Psoas muscle (tissue), 7 donors: ENCODE measurements at regions not wholly inside any gene's neighbourhood (a gene's known extent, or its start where the extent isn't known, plus 50 kb on each side); places are given as distances from the start of the nearest gene placed in this dataset.

Experiments
- ATAC-seq, 4 donors: fragments of 200-7000 bp; cut with Tn5 transposase; one replicate each; pipeline ENCODE4 v1.9.1; 2020; ENCODE audit warnings: moderate library complexity in 3 of 4, mild to moderate bottlenecking in 2 of 4
- DNase-seq, 2 donors: peaks; one replicate each; pipeline ENCODE4 v3.0.0-alpha.2; 2020
- H3K27ac ChIP-seq: fragments of 200-600 bp; one replicate; pipeline ENCODE4 v1.8.0; 2022
- H3K27me3 ChIP-seq, 3 donors: fragments of 200-600 bp in 1 of 3; one replicate each; pipeline versions ENCODE4 v1.6.1 to v1.8.0; 2013 to 2022; ENCODE audit warnings: low read length in 2 of 3, mild to moderate bottlenecking in 2 of 3, moderate library complexity in 1 of 3; ENCODE audit not compliant: insufficient read depth in 3 of 3
- H3K36me3 ChIP-seq, 2 donors: fragments of 200-600 bp in 1 of 2; one replicate each; pipeline versions ENCODE4 v1.6.1 to v1.8.0; 2013 to 2022; ENCODE audit warnings: low read depth in 1 of 2, mild to moderate bottlenecking in 1 of 2, moderate library complexity in 1 of 2; ENCODE audit not compliant: insufficient read depth in 1 of 2
- H3K4me1 ChIP-seq: fragments of 200-600 bp; one replicate; pipeline ENCODE4 v1.8.0; 2022
- H3K4me3 ChIP-seq: fragments of 200-600 bp; one replicate; pipeline ENCODE4 v1.8.0; 2022; ENCODE audit warnings: mild to moderate bottlenecking
- H3K9me3 ChIP-seq: fragments of 200-600 bp; one replicate; pipeline ENCODE4 v1.8.0; 2022
- CTCF ChIP-seq: fragments of 200-600 bp; IDR thresholded peaks from one replicate; pipeline ENCODE4 v1.8.0; 2022; ENCODE audit warnings: antibody characterized with exemption
- WGBS, 3 donors: extraction: QIAGEN DNeasy Blood & Tissue Kit; methylation state at CpG; one replicate each; pipeline versions ENCODE4 v1.1.6 to v1.1.7; 2013; 5-methylcytosine and 5-hydroxymethylcytosine counted together
- intact Hi-C, 2 donors: fragments of 100-400 bp; cut with DNase I; formaldehyde crosslinking; loops; one replicate each; pipeline versions ENCODE4 v1.11.0 to v1.14.2; 2022
- donor health status: healthy with polysubstance abuse.
- donor health status: DM: no; HTN: no; CAD: no; lungs with moderate emphysema.
- donor health status: Bipolar disorder and iron deficiency.
- donor health status: healthy.
- donor health status: DM: yes; HTN: yes; CAD: no.
- donor health status: DM: no; HTN: no; CAD: no.
- donor health status: DM: yes; HTN: yes; CAD: no.

- H3K27ac ChIP-seq: no peak overlapping the region
- no peaks in the 10 kb centered on the region for H3K9me3 ChIP-seq
- H3K4me3 ChIP-seq: no peak overlapping the region
- H3K36me3 ChIP-seq: no peaks in the 10 kb centered on the region
- ATAC-seq: peak in 1 of 4 donors; percentile 26
- 52 to 73% (median 71%) methylated on average over 2 of the region's 2 CpGs for WGBS, 3 donors
- no peak for DNase-seq
- TF ChIP-seq CTCF: no peak
- intact Hi-C loops: no loop called here
- no peaks in the 10 kb centered on the region for H3K4me1 ChIP-seq
- no peaks in the 10 kb centered on the region for H3K27me3 ChIP-seq
These were observed 187.1 kb downstream of the NRIP1 start for GRCh38 chr21:14877581-14878228.

- WGBS, 3 donors: 81 to 91% (median 84%) methylated on average over 6 of the region's 6 CpGs
- no peak for DNase-seq
- H3K4me3 ChIP-seq: no peak overlapping the region
- no peaks in the 10 kb centered on the region for H3K27me3 ChIP-seq
- no peak overlapping the region for H3K27ac ChIP-seq
- TF ChIP-seq CTCF: no peak
- intact Hi-C loops: no loop called here
- no peaks in the 10 kb centered on the region for H3K9me3 ChIP-seq
- H3K4me1 ChIP-seq: no peaks in the 10 kb centered on the region
- no peaks in the 10 kb centered on the region for H3K36me3 ChIP-seq
- no peak for ATAC-seq
These were observed 188.3 kb downstream of the NRIP1 start for GRCh38 chr21:14876524-14876840.

GRCh38 chr21:14875704-14876523 lies 188.9 kb downstream of the NRIP1 start:
- intact Hi-C loops: no loop called here
- 72 to 74% (median 72%) methylated on average over 8 of the region's 8 CpGs for WGBS, 3 donors
- ATAC-seq: no peak
- TF ChIP-seq CTCF: no peak
- no peak for DNase-seq
- Histone ChIP-seq H3K36me3 (no peaks in the 10 kb centered on the region), H3K27ac (no peak overlapping the region), H3K27me3 (no peaks in the 10 kb centered on the region), H3K4me3 (no peak overlapping the region), H3K4me1 (no peaks in the 10 kb centered on the region), H3K9me3 (no peaks in the 10 kb centered on the region)

GRCh38 chr21:14875186-14875585 lies 189.6 kb downstream of the NRIP1 start:
- Histone ChIP-seq H3K27ac (no peak overlapping the region), H3K36me3 (no peaks in the 10 kb centered on the region), H3K4me3 (no peak overlapping the region), H3K4me1 (no peaks in the 10 kb centered on the region), H3K27me3 (no peaks in the 10 kb centered on the region), H3K9me3 (no peaks in the 10 kb centered on the region)
- ATAC-seq (no peak), DNase-seq (no peak)
- WGBS, 3 donors: 81 to 85% (median 82%) methylated on average over 1 of the region's 1 CpG
- intact Hi-C loops: no loop called here
- TF ChIP-seq CTCF: no peak
